ENCODE measurements at regions not wholly inside any gene's neighbourhood (a gene's known extent, or its start where the extent isn't known, plus 50 kb on each side); places are given as distances from the start of the nearest gene placed in this dataset.
"Not testable (repeated sequence)": the region's sequence is repeated elsewhere in the genome, so short reads cannot be mapped to it uniquely, and the experiment has no call there.

GRCh38 chr19:5250127-5250659, 90.4 kb downstream of the PTPRS start:
- no peak overlapping the region for H3K4me3 Mint-ChIP-seq
- DNase-seq: no peak
- no peaks in the 10 kb centered on the region for H3K27me3 Mint-ChIP-seq
- no peak overlapping the region for H3K27ac Mint-ChIP-seq
- peaks cover 5% of the 10 kb centered on the region for H3K9me3 Mint-ChIP-seq
- peaks cover 10% of the 10 kb centered on the region for H3K36me3 Mint-ChIP-seq
- H3K4me1 Mint-ChIP-seq: peaks cover 10% of the 10 kb centered on the region

GRCh38 chr19:5249526-5249925, 91.1 kb downstream of the PTPRS start:
- Mint-ChIP-seq H3K4me1 (peaks cover 10% of the 10 kb centered on the region), H3K27ac (no peak overlapping the region), H3K36me3 (peaks cover 6% of the 10 kb centered on the region), H3K9me3 (peaks cover 3% of the 10 kb centered on the region), H3K4me3 (no peak overlapping the region), H3K27me3 (no peaks in the 10 kb centered on the region)
- DNase-seq: no peak

GRCh38 chr19:5247957-5248705, 92.5 kb downstream of the PTPRS start:
- H3K27me3 Mint-ChIP-seq: no peaks in the 10 kb centered on the region
- H3K36me3 Mint-ChIP-seq: peaks cover 1% of the 10 kb centered on the region
- H3K27ac Mint-ChIP-seq: no peak overlapping the region
- peaks cover 10% of the 10 kb centered on the region for H3K4me1 Mint-ChIP-seq
- no peak for DNase-seq
- no peaks in the 10 kb centered on the region for H3K9me3 Mint-ChIP-seq
- no peak overlapping the region for H3K4me3 Mint-ChIP-seq

GRCh38 chr19:5246554-5247155, 94.0 kb downstream of the PTPRS start:
- no peaks in the 10 kb centered on the region for H3K27me3 Mint-ChIP-seq
- peaks cover 10% of the 10 kb centered on the region for H3K4me1 Mint-ChIP-seq
- no peak overlapping the region for H3K4me3 Mint-ChIP-seq
- DNase-seq: peak; percentile 61
- no peak overlapping the region for H3K27ac Mint-ChIP-seq
- no peaks in the 10 kb centered on the region for H3K9me3 Mint-ChIP-seq
- peaks cover 1% of the 10 kb centered on the region for H3K36me3 Mint-ChIP-seq

GRCh38 chr19:5245631-5246553, 94.7 kb downstream of the PTPRS start:
- H3K27me3 Mint-ChIP-seq: no peaks in the 10 kb centered on the region
- H3K9me3 Mint-ChIP-seq: no peaks in the 10 kb centered on the region
- no peak overlapping the region for H3K27ac Mint-ChIP-seq
- H3K4me3 Mint-ChIP-seq: no peak overlapping the region
- H3K4me1 Mint-ChIP-seq: peaks cover 10% of the 10 kb centered on the region
- no peak for DNase-seq
- peaks cover 1% of the 10 kb centered on the region for H3K36me3 Mint-ChIP-seq

- H3K4me1 Mint-ChIP-seq: peaks cover 10% of the 10 kb centered on the region
- H3K27ac Mint-ChIP-seq: no peak overlapping the region
- H3K9me3 Mint-ChIP-seq: no peaks in the 10 kb centered on the region
- no peak for DNase-seq
- peaks cover 1% of the 10 kb centered on the region for H3K36me3 Mint-ChIP-seq
- H3K27me3 Mint-ChIP-seq: no peaks in the 10 kb centered on the region
- no peak overlapping the region for H3K4me3 Mint-ChIP-seq
Observed at GRCh38 chr19:5244351-5244750, 96.3 kb downstream of the PTPRS start.

- Mint-ChIP-seq H3K9me3 (no peaks in the 10 kb centered on the region), H3K4me1 (peaks cover 10% of the 10 kb centered on the region), H3K36me3 (peaks cover 1% of the 10 kb centered on the region), H3K4me3 (no peak overlapping the region), H3K27ac (no peak overlapping the region), H3K27me3 (no peaks in the 10 kb centered on the region)
- DNase-seq: no peak
Observed at GRCh38 chr19:5243878-5244277, 96.7 kb downstream of the PTPRS start.

GRCh38 chr19:5241896-5242295, 98.7 kb downstream of the PTPRS start:
- H3K36me3 Mint-ChIP-seq, H3K9me3 Mint-ChIP-seq, DNase-seq, H3K4me1 Mint-ChIP-seq, H3K4me3 Mint-ChIP-seq, H3K27ac Mint-ChIP-seq, H3K27me3 Mint-ChIP-seq: not testable (repeated sequence)

GRCh38 chr19:5240011-5240410, 100.6 kb downstream of the PTPRS start:
- Mint-ChIP-seq H3K4me3 (no peak overlapping the region), H3K36me3 (peaks cover 1% of the 10 kb centered on the region), H3K9me3 (no peaks in the 10 kb centered on the region), H3K27ac (no peak overlapping the region), H3K27me3 (no peaks in the 10 kb centered on the region), H3K4me1 (no peaks in the 10 kb centered on the region)
- DNase-seq: no peak

GRCh38 chr19:5238700-5239099, 101.9 kb downstream of the PTPRS start:
- Mint-ChIP-seq H3K4me1 (no peaks in the 10 kb centered on the region), H3K27ac (no peak overlapping the region), H3K36me3 (no peaks in the 10 kb centered on the region), H3K27me3 (no peaks in the 10 kb centered on the region), H3K9me3 (no peaks in the 10 kb centered on the region), H3K4me3 (no peak overlapping the region)
- no peak for DNase-seq

- no peaks in the 10 kb centered on the region for H3K27me3 Mint-ChIP-seq
Observed at GRCh38 chr19:5237939-5238480, 102.6 kb downstream of the PTPRS start.

GRCh38 chr19:5237190-5237780, 103.3 kb downstream of the PTPRS start:
- Mint-ChIP-seq H3K4me1 (no peaks in the 10 kb centered on the region), H3K4me3 (no peak overlapping the region), H3K9me3 (no peaks in the 10 kb centered on the region), H3K27ac (no peak overlapping the region), H3K27me3 (no peaks in the 10 kb centered on the region), H3K36me3 (no peaks in the 10 kb centered on the region)
- DNase-seq: no peak

More at GRCh38 chr19:5237939-5238480, 102.6 kb downstream of the PTPRS start:
- no peaks in the 10 kb centered on the region for H3K36me3 Mint-ChIP-seq
- no peaks in the 10 kb centered on the region for H3K4me1 Mint-ChIP-seq
- no peak for DNase-seq
- H3K27ac Mint-ChIP-seq: no peak overlapping the region
- no peak overlapping the region for H3K4me3 Mint-ChIP-seq
- no peaks in the 10 kb centered on the region for H3K9me3 Mint-ChIP-seq

- no peak for DNase-seq
- Mint-ChIP-seq H3K27ac (no peak overlapping the region), H3K4me1 (no peaks in the 10 kb centered on the region), H3K36me3 (no peaks in the 10 kb centered on the region), H3K27me3 (no peaks in the 10 kb centered on the region), H3K4me3 (no peak overlapping the region), H3K9me3 (no peaks in the 10 kb centered on the region)
Observed at GRCh38 chr19:5235458-5236219, 105.0 kb downstream of the PTPRS start.

- H3K27me3 Mint-ChIP-seq: peaks cover 5% of the 10 kb centered on the region
- no peak for DNase-seq
- H3K4me3 Mint-ChIP-seq: no peak overlapping the region
- H3K9me3 Mint-ChIP-seq: no peaks in the 10 kb centered on the region
- no peak overlapping the region for H3K27ac Mint-ChIP-seq
- H3K4me1 Mint-ChIP-seq: no peaks in the 10 kb centered on the region
- no peaks in the 10 kb centered on the region for H3K36me3 Mint-ChIP-seq
Observed at GRCh38 chr19:5234412-5234811, 106.2 kb downstream of the PTPRS start.
